Peyer's patch (tissue), 4 donors: ENCODE measurements at regions not wholly inside any gene's neighbourhood (a gene's known extent, or its start where the extent isn't known, plus 50 kb on each side); places are given as distances from the start of the nearest gene placed in this dataset.

Experiments used
- DNase-seq, 3 donors: peaks; one replicate each; pipeline ENCODE4 v3.0.0-alpha.2; 2017 to 2019
- H3K27ac ChIP-seq, 4 donors: fragments of 200-600 bp; sonication (generic); one replicate each; pipeline ENCODE4 v1.5.1; 2016 to 2019
- H3K27me3 ChIP-seq, 2 donors: fragments of 200-600 bp; sonication (generic); one replicate each; pipeline ENCODE4 v1.5.1; 2019
- H3K36me3 ChIP-seq, 3 donors: fragments of 200-600 bp; sonication (generic); one replicate each; pipeline ENCODE4 v1.5.1; 2016 to 2019
- H3K4me1 ChIP-seq, 4 donors: fragments of 200-600 bp; sonication (generic); one replicate each; pipeline ENCODE4 v1.5.1; 2016 to 2019
- H3K4me3 ChIP-seq, 4 donors: fragments of 200-600 bp; sonication (generic); 1 replicate in 3 of 4; 2 replicates in 1 of 4; pipeline ENCODE4 v1.5.1; 2016 to 2019; ENCODE audit warnings: mild to moderate bottlenecking in 1 of 4
- H3K9me3 ChIP-seq, 4 donors: fragments of 200-600 bp; sonication (generic); one replicate each; pipeline ENCODE4 v1.5.1; 2016 to 2019; ENCODE audit warnings: mild to moderate bottlenecking in 1 of 4
- CTCF ChIP-seq, 6 experiments: fragments of 450-650 bp in 4 of 6; fragments of 200-600 bp in 2 of 6; sonication (generic) in 1 of 6; IDR thresholded peaks; one replicate each; pipeline ENCODE4 v1.5.1; 2017 to 2019; ENCODE audit warnings: antibody characterized with exemption in 6 of 6, mild to moderate bottlenecking in 3 of 6, moderate library complexity in 1 of 6
- POLR2A ChIP-seq, 2 donors: fragments of 450-650 bp; IDR thresholded peaks; one replicate each; pipeline ENCODE4 v1.5.1; 2017; ENCODE audit warnings: antibody characterized with exemption in 2 of 2, mild to moderate bottlenecking in 2 of 2, moderate library complexity in 2 of 2

- no peaks in the 10 kb centered on the region for H3K27me3 ChIP-seq
- H3K9me3 ChIP-seq, result no peaks in the 10 kb centered on the region
- H3K36me3 ChIP-seq, result no peaks in the 10 kb centered on the region
- TF ChIP-seq POLR2A (IDR thresholded peaks at IDR 0.05) (no peak), CTCF (IDR thresholded peaks at IDR 0.05) (no peak)
- DNase-seq, result no peak
- no peak overlapping the region for H3K4me3 ChIP-seq
- no peaks in the 10 kb centered on the region for H3K4me1 ChIP-seq
- no peak overlapping the region for H3K27ac ChIP-seq
Observed at GRCh38 chr7:47104206-47104549, 477.7 kb downstream of the TNS3 start.

GRCh38 chr7:47103498-47104205, 478.3 kb downstream of the TNS3 start:
- H3K9me3 ChIP-seq, result no peaks in the 10 kb centered on the region
- H3K4me1 ChIP-seq, result no peaks in the 10 kb centered on the region
- H3K27me3 ChIP-seq, result no peaks in the 10 kb centered on the region
- no peaks in the 10 kb centered on the region for H3K36me3 ChIP-seq
- no peak overlapping the region for H3K27ac ChIP-seq
- no peak for DNase-seq
- no peak overlapping the region for H3K4me3 ChIP-seq
- no peak for TF ChIP-seq POLR2A (IDR thresholded peaks at IDR 0.05)
- TF ChIP-seq CTCF (IDR thresholded peaks at IDR 0.05), result no peak

GRCh38 chr7:47102331-47102841, 479.5 kb downstream of the TNS3 start:
- H3K36me3 ChIP-seq, result no peaks in the 10 kb centered on the region
- DNase-seq, result no peak
- H3K27me3 ChIP-seq, result no peaks in the 10 kb centered on the region
- no peak overlapping the region for H3K27ac ChIP-seq
- H3K9me3 ChIP-seq, result no peaks in the 10 kb centered on the region
- no peak overlapping the region for H3K4me3 ChIP-seq
- no peak for TF ChIP-seq CTCF (IDR thresholded peaks at IDR 0.05)
- TF ChIP-seq POLR2A (IDR thresholded peaks at IDR 0.05), result no peak
- H3K4me1 ChIP-seq, result no peaks in the 10 kb centered on the region

- no peak overlapping the region for H3K4me3 ChIP-seq
- H3K27ac ChIP-seq, result no peak overlapping the region
- DNase-seq, result peak in 2 of 3 donors; percentile 69
- no peaks in the 10 kb centered on the region for H3K9me3 ChIP-seq
- H3K36me3 ChIP-seq, result no peaks in the 10 kb centered on the region
- TF ChIP-seq CTCF (IDR thresholded peaks at IDR 0.05), result peak in 4 of 6 experiments; percentile 19 to 63 (median 46)
- no peak for TF ChIP-seq POLR2A (IDR thresholded peaks at IDR 0.05)
- no peaks in the 10 kb centered on the region for H3K4me1 ChIP-seq
- no peaks in the 10 kb centered on the region for H3K27me3 ChIP-seq
Observed at GRCh38 chr7:47100817-47101435, 481.0 kb downstream of the TNS3 start.

GRCh38 chr7:47100148-47100816, 481.6 kb downstream of the TNS3 start:
- no peak overlapping the region for H3K27ac ChIP-seq
- no peaks in the 10 kb centered on the region for H3K9me3 ChIP-seq
- no peaks in the 10 kb centered on the region for H3K4me1 ChIP-seq
- DNase-seq, result no peak
- no peak overlapping the region for H3K4me3 ChIP-seq
- H3K36me3 ChIP-seq, result no peaks in the 10 kb centered on the region
- no peak for TF ChIP-seq POLR2A (IDR thresholded peaks at IDR 0.05)
- no peak for TF ChIP-seq CTCF (IDR thresholded peaks at IDR 0.05)
- no peaks in the 10 kb centered on the region for H3K27me3 ChIP-seq
